HG02885 (cell line): ENCODE measurements at regions not wholly inside any gene's neighbourhood (a gene's known extent, or its start where the extent isn't known, plus 50 kb on each side); places are given as distances from the start of the nearest gene placed in this dataset.

Experiments
- ATAC-seq: cut with Tn5 transposase; IDR thresholded peaks from one replicate; pipeline ENCODE4 v1.9.1; 2021; ENCODE audit warnings: mild to moderate bottlenecking; ENCODE audit not compliant: unreplicated experiment, poor library complexity

DNA sequence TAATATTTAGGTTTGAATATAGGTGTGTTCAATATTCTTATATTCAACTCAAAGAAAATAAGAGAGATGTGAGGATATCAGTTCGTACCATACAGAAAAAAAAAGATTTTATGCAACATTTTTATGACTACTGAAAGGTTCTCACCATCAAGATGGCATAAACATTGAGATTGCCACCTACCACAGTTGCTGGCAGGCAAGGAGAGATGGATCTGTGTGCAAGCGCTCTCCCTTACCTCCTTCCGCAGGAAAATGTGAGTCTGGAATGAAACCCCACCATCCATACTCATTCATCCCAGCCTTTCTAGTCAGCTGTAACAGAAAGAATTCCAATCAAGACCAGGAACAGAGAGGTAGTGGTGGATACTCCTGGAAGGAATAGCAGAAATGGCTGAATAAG is 376.9 kb downstream of the PPP3CA start:
- no peak for ATAC-seq

DNA sequence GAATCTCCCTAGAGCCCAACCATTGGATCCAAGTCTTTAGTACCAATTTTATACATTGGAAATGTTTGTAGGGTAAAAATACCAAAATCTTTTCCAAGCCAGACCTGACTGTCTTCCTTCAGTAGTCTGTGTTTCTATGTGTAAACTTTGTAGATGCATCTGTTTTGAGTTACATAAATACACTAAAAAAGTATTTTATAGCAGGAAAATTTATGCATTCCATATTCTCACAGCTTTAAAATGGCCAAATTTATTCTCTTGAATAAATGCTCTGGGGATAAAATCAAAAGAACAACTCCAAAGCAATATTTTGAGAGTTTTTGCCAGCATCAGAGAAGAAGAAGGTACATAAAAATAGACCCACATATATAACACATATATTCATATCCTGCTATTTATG is 377.4 kb downstream of the PPP3CA start:
- ATAC-seq, result no peak

GRCh38 chr4:100968046-100968445 is 379.3 kb downstream of the PPP3CA start:
- ATAC-seq, result no peak

GRCh38 chr4:100963627-100964026 is 383.7 kb downstream of the PPP3CA start:
- no peak for ATAC-seq

GRCh38 chr4:100962698-100963097 is 384.6 kb downstream of the PPP3CA start:
- ATAC-seq, result peak; percentile 67

GRCh38 chr4:100960232-100960631 is 387.1 kb downstream of the PPP3CA start:
- no peak for ATAC-seq

GRCh38 chr4:100954046-100954445 is 393.3 kb downstream of the PPP3CA start:
- no peak for ATAC-seq

- no peak for ATAC-seq
Observed at GRCh38 chr4:100953616-100954015, 393.7 kb downstream of the PPP3CA start.

GRCh38 chr4:100952590-100952989 is 394.7 kb downstream of the PPP3CA start:
- ATAC-seq, result no peak

DNA sequence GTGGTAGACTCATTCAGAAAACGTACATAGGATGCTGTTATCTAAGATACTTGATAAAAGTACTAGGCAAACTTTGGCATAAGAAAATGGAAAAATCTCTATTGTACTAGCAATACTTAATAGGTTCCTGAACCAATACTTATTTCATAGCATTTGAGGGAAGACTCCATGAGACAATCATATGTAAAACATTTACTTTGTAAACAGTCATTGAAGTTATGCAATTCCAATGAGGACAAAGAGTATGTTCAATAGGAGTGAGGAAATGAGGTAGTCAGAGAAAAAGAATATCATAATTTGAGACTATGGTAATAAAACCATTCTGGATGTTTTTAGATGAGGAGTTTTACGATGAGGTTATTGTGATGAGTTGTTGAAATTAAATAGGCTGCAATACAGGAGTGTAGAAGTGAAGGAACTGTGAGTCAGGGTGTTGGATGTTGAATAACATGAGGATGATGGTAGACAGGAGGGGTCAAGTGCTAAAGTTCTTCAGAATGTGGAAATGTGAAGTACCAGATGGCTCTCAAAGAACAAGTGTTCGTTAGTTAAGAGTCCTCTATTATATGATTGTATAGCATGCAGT is 397.9 kb downstream of the PPP3CA start:
- no peak for ATAC-seq

GRCh38 chr4:100948911-100949310 is 398.4 kb downstream of the PPP3CA start:
- no peak for ATAC-seq

DNA sequence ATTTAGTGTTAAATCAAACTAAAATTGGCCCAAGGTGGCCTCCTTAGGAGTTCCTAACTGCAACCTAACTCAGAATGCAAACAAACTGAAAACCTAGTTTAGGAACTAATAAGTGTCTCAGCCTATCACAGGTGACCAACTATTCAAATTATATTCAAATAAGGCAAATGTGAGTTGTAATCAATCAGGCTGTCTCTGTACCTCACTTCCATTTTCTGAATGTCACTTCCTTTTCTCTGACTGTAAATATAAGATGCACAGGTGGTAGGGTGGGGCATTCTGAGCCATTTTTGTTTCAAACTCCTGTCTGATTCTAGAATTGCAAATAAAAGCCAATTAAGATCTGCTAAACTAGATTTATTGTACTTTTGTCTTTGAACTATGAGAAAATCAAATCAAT is 401.5 kb downstream of the PPP3CA start:
- no peak for ATAC-seq

DNA sequence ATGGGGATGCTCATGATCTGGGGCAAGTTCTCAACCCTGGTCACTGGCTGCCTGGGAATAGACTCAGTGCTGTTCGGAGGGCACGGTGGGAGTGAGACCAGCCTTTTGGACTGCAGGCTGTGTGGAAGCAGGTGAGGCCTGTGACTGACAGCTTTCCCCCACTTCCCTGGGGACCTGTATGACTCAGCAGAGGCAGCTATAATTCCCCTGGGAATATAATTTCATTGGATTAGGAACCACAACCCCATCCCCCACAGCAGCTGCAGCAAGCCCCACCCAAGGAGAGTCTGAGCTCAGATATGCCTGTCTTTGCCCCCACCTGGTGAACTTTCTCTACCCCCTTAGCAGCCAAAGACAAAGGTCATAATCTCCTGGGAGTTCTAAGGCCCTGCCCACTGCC is 408.6 kb downstream of the PPP3CA start:
- ATAC-seq, result no peak

GRCh38 chr4:100936661-100937375 is 410.5 kb downstream of the PPP3CA start:
- no peak for ATAC-seq

DNA sequence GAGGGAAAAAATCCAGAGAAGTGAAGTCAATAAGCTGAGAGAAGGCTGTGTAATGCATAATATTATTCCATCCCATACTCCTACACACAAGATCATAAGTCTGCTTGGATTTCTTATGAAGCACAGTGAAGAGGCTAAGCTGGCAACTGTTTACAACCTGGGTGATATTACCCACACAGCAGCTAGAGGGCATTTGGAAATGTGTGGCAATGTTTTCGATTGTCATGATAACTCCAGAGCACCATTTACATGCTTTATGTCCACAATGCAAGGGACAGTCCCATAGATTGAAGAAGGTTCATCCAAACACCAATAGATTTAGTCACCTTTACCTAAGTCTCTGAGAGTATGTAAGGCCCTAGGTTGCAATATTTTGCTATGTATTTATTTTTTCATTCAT is 412.2 kb downstream of the PPP3CA start:
- ATAC-seq, result no peak

GRCh38 chr4:100933628-100934027 is 413.7 kb downstream of the PPP3CA start:
- ATAC-seq, result no peak

DNA sequence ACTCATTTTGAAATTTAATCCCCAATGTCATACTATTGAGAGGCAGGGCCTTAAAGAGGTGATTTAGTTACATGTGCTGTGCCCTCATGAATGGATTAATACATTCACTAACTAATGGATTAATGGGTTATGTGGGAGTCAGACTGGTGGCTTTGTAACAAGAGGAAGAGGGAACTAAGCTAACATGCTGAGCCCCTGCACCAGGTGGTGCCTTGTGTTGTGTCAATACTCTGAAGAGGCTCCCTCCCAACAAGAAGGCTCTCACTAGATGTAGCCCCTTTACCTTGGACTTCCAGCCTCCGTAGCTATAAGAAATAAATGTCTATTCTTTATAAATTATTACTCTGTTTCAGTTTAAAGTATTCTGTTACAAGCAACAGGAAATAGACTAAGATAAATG is 411.9 kb upstream of the EMCN start:
- no peak for ATAC-seq

- ATAC-seq, result no peak
Observed at GRCh38 chr4:100929135-100929534, 411.3 kb upstream of the EMCN start.

DNA sequence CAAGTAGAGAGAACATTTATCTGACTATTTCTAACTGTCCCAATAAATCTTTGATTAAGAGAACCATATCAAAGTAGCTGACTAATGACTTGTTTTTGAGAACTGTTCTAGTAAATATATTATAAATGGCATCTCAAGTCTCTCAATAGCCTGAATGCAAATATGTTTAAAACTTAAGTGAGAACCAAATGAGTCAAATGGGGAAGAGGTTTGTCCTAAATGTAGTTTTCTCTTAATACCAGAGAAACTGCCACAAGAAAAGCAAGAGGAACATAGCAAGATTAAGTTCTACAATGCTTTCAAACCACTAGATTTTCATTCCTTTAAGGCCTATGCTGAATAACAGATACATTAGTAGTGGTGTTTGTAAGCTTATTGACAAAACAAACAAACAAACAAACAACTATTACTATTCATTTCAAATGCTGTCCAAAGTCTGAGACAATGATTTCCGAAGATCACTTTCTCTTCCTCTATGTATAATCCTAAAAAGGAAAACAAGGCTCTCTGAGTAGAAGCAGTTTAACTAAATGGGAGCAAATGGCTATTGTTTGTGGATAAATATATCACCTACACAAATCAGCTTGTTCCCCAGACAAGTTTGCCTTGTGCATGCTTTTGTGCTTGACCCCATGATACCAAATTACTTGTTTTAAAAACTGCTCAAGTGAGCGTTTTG is 408.4 kb upstream of the EMCN start:
- peak; percentile 82 for ATAC-seq

DNA sequence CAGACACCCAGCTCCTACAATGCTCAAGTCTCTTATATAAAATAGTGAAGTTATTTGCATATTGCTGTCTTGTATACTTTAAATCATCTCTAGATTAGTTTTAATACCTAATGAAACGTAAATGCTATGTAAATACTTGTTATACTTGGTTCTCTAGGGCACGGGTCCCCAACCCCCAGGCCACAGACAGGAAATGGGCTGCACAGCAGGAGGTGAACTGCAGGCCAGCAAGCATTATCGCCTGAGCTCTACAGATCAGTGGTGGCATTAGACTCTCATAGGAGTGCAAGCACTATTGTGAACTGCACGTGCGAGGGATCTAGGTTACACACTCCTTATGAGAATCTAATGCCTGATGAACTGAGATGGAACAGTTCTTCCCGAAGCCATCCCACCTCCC is 395.9 kb upstream of the EMCN start:
- ATAC-seq, result no peak

GRCh38 chr4:100908540-100908939 is 390.7 kb upstream of the EMCN start:
- no peak for ATAC-seq
